DMS53 treated with DMSO at 0.1 percent for 48 hours (cell line): ENCODE measurements at regions not wholly inside any gene's neighbourhood (a gene's known extent, or its start where the extent isn't known, plus 50 kb on each side); places are given as distances from the start of the nearest gene placed in this dataset.

Experiments used
- DNase-seq: peaks from one replicate; lab custom pipeline; 2025; ENCODE audit not compliant: unreplicated experiment; lab: John Stamatoyannopoulos, UW

- no peak for DNase-seq
Measured at GRCh38 chr3:28087591-28087990, 153.8 kb upstream of the CMC1 start.

- DNase-seq: no peak
Measured at GRCh38 chr3:28088811-28089526, 152.4 kb upstream of the CMC1 start.

- no peak for DNase-seq
Measured at GRCh38 chr3:28089527-28089897, 151.9 kb upstream of the CMC1 start.

GRCh38 chr3:28099296-28099695, 142.1 kb upstream of the CMC1 start:
- no peak for DNase-seq

GRCh38 chr3:28101705-28102104, 139.7 kb upstream of the CMC1 start:
- no peak for DNase-seq

- no peak for DNase-seq
Measured at GRCh38 chr3:28103861-28104260, 137.6 kb upstream of the CMC1 start.

GRCh38 chr3:28104896-28105534, 136.4 kb upstream of the CMC1 start:
- DNase-seq: no peak

GRCh38 chr3:28109829-28110228, 131.6 kb upstream of the CMC1 start:
- peak; percentile 56 for DNase-seq

GRCh38 chr3:28110869-28111268, 130.6 kb upstream of the CMC1 start:
- DNase-seq: no peak

GRCh38 chr3:28114893-28115292, 126.5 kb upstream of the CMC1 start:
- DNase-seq: no peak

- DNase-seq: no peak
Measured at GRCh38 chr3:28115316-28115715, 126.1 kb upstream of the CMC1 start.

- no peak for DNase-seq
Measured at GRCh38 chr3:28117598-28117997, 123.8 kb upstream of the CMC1 start.

GRCh38 chr3:28118087-28118486, 123.3 kb upstream of the CMC1 start:
- no peak for DNase-seq

- DNase-seq: no peak
Measured at GRCh38 chr3:28122227-28122626, 119.2 kb upstream of the CMC1 start.

GRCh38 chr3:28124882-28125281, 116.5 kb upstream of the CMC1 start:
- DNase-seq: no peak

GRCh38 chr3:28125342-28125741, 116.1 kb upstream of the CMC1 start:
- DNase-seq: no peak

GRCh38 chr3:28130836-28131235, 110.6 kb upstream of the CMC1 start:
- no peak for DNase-seq

GRCh38 chr3:28132941-28133340, 108.5 kb upstream of the CMC1 start:
- no peak for DNase-seq

- no peak for DNase-seq
Measured at GRCh38 chr3:28134198-28134597, 107.2 kb upstream of the CMC1 start.

GRCh38 chr3:28134792-28135375, 106.5 kb upstream of the CMC1 start:
- DNase-seq: peak; percentile 47

GRCh38 chr3:28136607-28137216, 104.7 kb upstream of the CMC1 start:
- no peak for DNase-seq

- no peak for DNase-seq
Measured at GRCh38 chr3:28138043-28138610, 103.3 kb upstream of the CMC1 start.
